Retinal pigment epithelial cell (primary cell): ENCODE measurements at regions not wholly inside any gene's neighbourhood (a gene's known extent, or its start where the extent isn't known, plus 50 kb on each side); places are given as distances from the start of the nearest gene placed in this dataset.
"Not testable (repeated sequence)": the region's sequence is repeated elsewhere in the genome, so short reads cannot be mapped to it uniquely, and the experiment has no call there.

Experiments used
- DNase-seq: peaks from one replicate; pipeline ENCODE4 v3.0.0-alpha.2; 2010; ENCODE audit warnings: low read depth
- H3K4me3 ChIP-seq: 2 replicates; pipeline ENCODE4 v1.5.1; 2011; ENCODE audit warnings: mild to moderate bottlenecking, low read length, control low read depth, moderate library complexity
- CTCF ChIP-seq: conservative IDR thresholded peaks from 2 replicates; pipeline ENCODE4 v1.5.1; 2011; ENCODE audit warnings: low read depth, low read length, control low read depth, inconsistent platforms

DNA sequence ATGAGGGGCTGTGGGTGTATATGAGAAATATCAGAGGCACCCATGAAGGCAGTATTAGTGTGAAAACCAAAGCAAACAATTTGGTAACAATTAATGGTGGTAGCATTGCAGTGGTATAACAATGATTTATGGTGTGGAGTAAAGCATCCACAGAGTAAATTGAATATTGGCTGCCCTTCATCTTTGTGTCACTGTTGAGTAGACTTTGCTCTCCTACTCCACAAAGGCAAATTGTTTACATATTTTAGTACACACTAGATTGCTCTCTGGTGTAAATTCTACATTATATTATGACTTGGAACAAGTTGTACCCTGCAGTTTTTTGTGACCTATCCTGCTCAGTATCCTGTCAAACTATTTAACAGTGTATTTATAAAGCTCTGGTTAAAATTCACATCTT is 455.5 kb upstream of the RORB start:
- DNase-seq, result no peak
- TF ChIP-seq CTCF, result no peak

DNA sequence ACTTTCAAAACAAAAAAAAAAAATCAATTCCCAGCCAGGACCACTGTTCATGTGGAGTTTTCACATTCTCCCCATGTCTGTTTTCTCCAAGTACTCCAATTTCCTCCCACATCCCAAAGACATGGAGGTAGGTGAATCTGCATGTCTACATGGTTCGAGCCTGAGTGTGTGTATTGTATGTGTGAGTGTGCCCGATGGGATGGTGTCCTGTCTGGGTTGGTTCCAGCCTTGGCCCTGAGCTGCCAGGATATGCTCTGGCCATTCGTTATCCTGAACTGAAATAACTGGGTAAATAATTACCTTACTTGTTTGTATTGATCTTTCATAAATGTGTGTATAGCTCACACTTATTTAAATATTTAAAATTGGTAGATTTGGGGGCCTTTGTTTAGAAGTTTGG is 452.3 kb upstream of the RORB start:
- TF ChIP-seq CTCF, result no peak
- no peak overlapping the region for H3K4me3 ChIP-seq
- DNase-seq, result no peak

More for the DNA sequence above, 455.5 kb upstream of the RORB start:
- no peak overlapping the region for H3K4me3 ChIP-seq

DNA sequence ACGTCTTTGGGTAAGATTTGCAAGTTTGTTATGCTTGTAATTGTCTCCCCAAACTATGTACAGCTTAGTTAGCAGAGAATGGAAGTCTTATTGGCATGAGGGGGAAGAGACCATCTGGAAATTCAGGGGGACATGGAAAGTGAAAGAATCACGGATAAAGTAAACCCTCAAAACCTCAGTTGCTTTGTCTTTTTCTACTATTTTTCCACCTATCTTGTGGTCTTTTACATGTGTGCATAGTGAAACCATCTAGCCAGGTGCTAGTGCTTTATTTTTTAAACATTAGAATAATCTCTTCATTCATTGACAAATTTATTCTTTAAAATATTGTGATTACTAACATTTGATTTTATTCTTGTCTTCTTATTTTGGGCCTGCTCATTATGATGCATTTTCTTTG is 441.1 kb upstream of the RORB start:
- DNase-seq, result no peak
- no peak for TF ChIP-seq CTCF
- no peak overlapping the region for H3K4me3 ChIP-seq

DNA sequence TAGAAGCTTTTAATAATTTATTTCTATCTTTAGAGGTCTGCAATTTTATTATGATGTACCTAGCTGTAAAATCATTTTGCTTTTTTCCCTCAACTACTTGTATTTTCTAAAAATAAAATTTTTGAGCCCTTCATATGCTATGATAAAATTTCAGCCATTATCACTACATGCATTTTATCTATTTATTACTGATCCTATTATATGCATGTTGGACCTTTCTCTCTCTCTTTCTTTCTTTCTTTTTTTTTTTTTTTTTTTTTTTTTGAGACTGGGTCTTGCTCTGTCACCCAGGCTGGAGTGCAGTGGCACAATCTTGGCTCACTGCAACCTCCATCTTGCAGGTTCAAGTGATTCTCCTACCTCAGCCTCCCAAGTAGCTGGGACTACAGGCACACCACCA is 440.1 kb upstream of the RORB start:
- DNase-seq, H3K4me3 ChIP-seq: not testable (repeated sequence)

DNA sequence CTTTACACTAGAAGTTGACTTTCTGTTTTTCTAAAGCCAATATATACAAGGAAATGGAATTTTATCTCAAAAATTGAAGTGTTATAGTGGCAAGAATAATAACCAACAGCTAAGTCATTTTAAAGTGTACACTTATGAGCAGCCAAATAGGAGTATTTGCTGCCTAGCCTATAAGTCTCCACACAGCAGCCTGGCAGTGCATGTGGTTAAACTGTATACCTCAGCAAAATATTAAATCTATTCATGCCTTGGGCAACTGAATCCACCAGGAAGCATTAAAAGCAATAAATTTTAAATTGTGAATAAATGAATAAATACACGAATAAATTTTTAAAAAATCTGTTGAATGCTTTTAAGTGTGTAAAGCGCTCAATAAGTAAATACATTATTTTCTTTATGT is 432.4 kb upstream of the RORB start:
- no peak for DNase-seq
- H3K4me3 ChIP-seq, result no peak overlapping the region
- no peak for TF ChIP-seq CTCF

DNA sequence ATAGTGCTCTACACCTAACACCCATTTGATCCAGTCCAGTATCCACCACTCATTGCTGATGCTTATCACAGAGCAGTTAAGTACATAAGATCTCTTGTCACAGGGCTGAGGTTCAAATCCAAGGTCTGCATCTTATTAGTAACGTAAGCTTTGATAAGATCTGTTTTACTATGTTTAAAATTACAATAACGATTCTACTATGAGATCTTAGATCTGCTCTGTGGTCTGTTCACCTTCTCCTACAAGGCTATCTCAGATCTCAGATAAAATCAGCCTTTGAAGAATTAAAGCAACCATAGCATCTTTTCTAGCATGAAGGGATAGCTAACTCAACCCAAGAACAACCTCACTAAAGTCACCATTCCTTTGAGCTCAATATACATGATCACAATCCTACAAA is 431.0 kb upstream of the RORB start:
- no peak for TF ChIP-seq CTCF
- no peak overlapping the region for H3K4me3 ChIP-seq
- no peak for DNase-seq

DNA sequence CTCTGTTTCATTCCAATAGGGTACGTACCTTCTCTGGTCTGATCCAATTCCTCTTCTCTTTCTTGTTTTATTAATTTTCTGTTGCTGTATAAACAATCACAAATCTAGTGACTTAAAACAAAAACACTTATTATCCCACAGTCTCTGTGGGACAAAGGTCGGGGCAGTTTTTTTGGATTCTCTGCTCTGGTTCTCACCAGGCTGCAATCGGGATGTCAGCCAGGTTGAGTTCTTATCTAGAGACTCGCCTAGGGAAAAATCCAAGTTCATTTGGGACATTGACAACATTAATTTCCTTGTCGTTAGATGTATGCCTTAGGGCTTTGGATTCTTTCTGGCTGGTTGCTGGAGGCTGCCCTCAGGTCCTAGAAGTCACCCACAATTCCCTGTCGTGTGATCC is 430.5 kb upstream of the RORB start:
- no peak overlapping the region for H3K4me3 ChIP-seq
- no peak for DNase-seq
- no peak for TF ChIP-seq CTCF

DNA sequence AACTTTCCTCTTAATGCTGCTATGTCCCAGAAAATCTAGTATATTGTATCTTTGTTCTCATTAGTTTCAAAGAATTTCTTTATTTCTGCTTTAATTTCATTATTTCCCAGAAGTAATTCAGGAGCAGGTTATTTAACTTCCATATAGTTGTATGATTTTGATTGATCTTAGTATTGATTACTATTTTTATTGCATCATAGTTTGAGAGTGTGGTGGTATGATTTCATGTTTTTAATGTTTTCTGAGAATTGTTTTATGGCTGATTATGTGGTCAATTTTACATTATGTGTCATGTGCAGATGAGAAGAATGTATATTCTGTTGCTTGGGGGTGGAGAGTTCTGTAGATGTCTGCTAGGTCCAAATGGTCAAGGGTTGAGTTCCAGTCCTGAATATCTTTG is 425.6 kb upstream of the RORB start:
- no peak for TF ChIP-seq CTCF
- H3K4me3 ChIP-seq, result no peak overlapping the region
- DNase-seq, result no peak
